Kidney epithelial cell (primary cell): ENCODE measurements at regions not wholly inside any gene's neighbourhood (a gene's known extent, or its start where the extent isn't known, plus 50 kb on each side); places are given as distances from the start of the nearest gene placed in this dataset.
"Not testable (repeated sequence)": the region's sequence is repeated elsewhere in the genome, so short reads cannot be mapped to it uniquely, and the experiment has no call there.

Source experiments
- DNase-seq: peaks from one replicate; pipeline ENCODE4 v3.0.0-alpha.2; 2010; ENCODE audit warnings: low read depth
- H3K27me3 ChIP-seq: 2 replicates; pipeline ENCODE4 v1.6.0; 2011; ENCODE audit warnings: low read length; ENCODE audit not compliant: control insufficient read depth, insufficient read depth
- H3K36me3 ChIP-seq: 2 replicates; pipeline ENCODE4 v1.5.1; 2011; ENCODE audit warnings: low read length; ENCODE audit not compliant: control insufficient read depth, insufficient read depth
- H3K4me3 ChIP-seq: 2 replicates; pipeline ENCODE4 v1.5.1; 2011; ENCODE audit warnings: low read depth, mild to moderate bottlenecking, control low read depth, low read length
- CTCF ChIP-seq: IDR thresholded peaks from 2 replicates; pipeline ENCODE4 v1.5.1; 2011; ENCODE audit warnings: mild to moderate bottlenecking, moderate library complexity, low read length, control low read depth, inconsistent platforms; ENCODE audit not compliant: insufficient read depth, poor library complexity, severe bottlenecking

GRCh38 chr4:132670557-132670956 lies 478.5 kb upstream of the PCDH10 start:
- no peaks in the 10 kb centered on the region for H3K36me3 ChIP-seq
- DNase-seq, result no peak
- TF ChIP-seq CTCF, result no peak
- H3K4me3 ChIP-seq, result no peak overlapping the region
- H3K27me3 ChIP-seq, result no peaks in the 10 kb centered on the region

DNA sequence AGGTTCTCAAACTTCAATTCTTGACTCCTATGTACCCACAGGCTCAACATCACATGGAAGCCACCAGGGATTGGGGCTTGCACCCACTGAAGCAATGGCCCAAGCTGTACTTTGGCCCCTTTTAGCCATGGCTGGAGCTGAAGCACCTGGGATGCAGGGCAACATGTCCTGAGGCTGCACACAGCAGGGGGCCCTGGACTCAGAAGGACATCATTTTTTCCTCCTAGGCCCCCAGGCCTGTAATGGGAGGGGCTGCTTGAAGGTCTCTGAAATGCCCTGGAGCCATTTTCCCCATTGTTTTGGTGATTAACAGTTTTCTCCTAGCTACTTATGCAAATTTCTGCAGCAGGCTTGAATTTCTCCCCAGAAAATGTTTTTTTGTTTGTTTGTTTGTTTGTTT lies 465.1 kb upstream of the PCDH10 start:
- DNase-seq, result no peak
- no peaks in the 10 kb centered on the region for H3K27me3 ChIP-seq
- H3K36me3 ChIP-seq, result no peaks in the 10 kb centered on the region
- H3K4me3 ChIP-seq, result no peak overlapping the region
- TF ChIP-seq CTCF, result no peak

DNA sequence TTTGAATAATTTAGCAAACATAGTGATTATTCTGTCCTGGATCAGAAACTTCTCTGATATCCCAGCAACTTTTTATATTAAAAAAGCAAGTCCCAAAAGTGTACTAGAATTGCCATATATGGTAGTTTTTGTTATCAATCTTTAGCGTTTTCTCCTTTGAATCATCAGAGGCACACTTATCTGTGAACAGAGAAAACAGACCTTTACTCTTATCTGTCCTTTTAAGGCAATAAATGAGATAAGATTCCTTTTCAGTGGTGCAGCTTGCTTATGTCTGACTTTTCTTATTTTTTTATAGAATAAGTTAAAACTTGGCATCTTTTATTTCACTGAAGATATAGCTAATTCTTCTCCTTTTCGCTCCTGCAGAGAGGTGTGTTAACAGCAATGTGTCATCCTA lies 458.1 kb upstream of the PCDH10 start:
- Histone ChIP-seq H3K27me3 (no peaks in the 10 kb centered on the region), H3K36me3 (no peaks in the 10 kb centered on the region), H3K4me3 (no peak overlapping the region)
- DNase-seq, result no peak
- no peak for TF ChIP-seq CTCF

- no peaks in the 10 kb centered on the region for H3K36me3 ChIP-seq
- H3K4me3 ChIP-seq, result no peak overlapping the region
- H3K27me3 ChIP-seq, result no peaks in the 10 kb centered on the region
- no peak for DNase-seq
- TF ChIP-seq CTCF, result no peak
Observed at GRCh38 chr4:132691668-132692067, 457.4 kb upstream of the PCDH10 start.

DNA sequence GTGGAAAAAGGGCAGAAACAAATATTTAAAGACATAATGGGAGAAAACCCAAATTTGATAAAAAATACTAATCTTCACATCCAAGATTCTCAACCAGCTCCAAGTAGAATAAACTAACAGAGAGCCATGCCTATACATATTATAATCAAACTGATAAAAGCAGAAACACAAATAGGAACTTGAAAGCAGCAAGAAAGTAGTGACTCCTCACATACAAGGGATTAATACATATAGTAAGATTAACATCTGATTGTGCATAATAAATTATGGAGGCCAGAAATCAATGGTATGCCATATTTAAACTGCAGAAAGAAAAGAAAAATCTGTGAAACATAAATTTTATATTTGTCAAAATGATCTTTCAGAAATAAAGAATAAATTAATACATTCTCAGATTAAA lies 454.3 kb upstream of the PCDH10 start:
- no peaks in the 10 kb centered on the region for H3K36me3 ChIP-seq
- H3K4me3 ChIP-seq, result no peak overlapping the region
- H3K27me3 ChIP-seq, result no peaks in the 10 kb centered on the region
- DNase-seq, result no peak
- TF ChIP-seq CTCF, result no peak

GRCh38 chr4:132697505-132697904 lies 451.6 kb upstream of the PCDH10 start:
- not testable (repeated sequence) for H3K4me3 ChIP-seq, DNase-seq, H3K27me3 ChIP-seq, H3K36me3 ChIP-seq
